ENCODE measurements at regions not wholly inside any gene's neighbourhood (a gene's known extent, or its start where the extent isn't known, plus 50 kb on each side); places are given as distances from the start of the nearest gene placed in this dataset.

DNA sequence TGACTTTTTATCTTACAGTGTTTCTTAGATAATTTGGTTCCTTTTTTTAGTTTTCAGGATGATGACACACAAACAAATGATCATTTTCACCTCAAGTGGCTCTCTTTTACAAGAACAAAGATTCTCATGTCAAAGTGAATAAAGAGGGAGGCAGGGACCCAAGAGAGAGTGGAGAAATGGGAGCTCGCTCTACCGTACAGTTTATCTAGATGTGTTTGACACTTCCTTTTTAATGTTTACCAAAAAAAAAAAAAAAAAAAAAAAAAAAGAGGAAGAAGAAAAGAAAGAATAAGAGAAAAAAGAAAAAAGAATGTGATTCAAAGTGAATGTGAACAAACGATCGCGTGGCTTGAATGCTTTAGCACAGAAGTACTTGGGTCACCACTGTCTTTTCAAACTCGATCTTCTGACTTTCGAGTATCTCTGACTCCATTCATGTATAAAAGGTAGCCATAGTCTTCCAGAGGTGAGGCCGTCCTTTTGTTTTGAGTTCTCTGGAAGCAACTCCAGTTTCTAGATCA lies 75.6 kb upstream of the GRXCR1 start:
- WGBS, 4 donors, result 73 to 85% (median 82%) methylated on average over 8 of the region's 8 CpGs
- Histone ChIP-seq H3K4me1 (no peaks in the 10 kb centered on the region), H3K36me3 (no peaks in the 10 kb centered on the region), H3K27me3 (peaks cover 0 to 8% (median 0%) of the 10 kb centered on the region in 9 donors), H3K27ac (no peak overlapping the region), H3K4me3 (no peak overlapping the region), H3K9me3 (no peaks in the 10 kb centered on the region)
- DNase-seq (no peak), ATAC-seq (no peak)
- no peak for TF ChIP-seq POLR2A (IDR thresholded peaks at IDR 0.05)
- TF ChIP-seq, protein P1, sequence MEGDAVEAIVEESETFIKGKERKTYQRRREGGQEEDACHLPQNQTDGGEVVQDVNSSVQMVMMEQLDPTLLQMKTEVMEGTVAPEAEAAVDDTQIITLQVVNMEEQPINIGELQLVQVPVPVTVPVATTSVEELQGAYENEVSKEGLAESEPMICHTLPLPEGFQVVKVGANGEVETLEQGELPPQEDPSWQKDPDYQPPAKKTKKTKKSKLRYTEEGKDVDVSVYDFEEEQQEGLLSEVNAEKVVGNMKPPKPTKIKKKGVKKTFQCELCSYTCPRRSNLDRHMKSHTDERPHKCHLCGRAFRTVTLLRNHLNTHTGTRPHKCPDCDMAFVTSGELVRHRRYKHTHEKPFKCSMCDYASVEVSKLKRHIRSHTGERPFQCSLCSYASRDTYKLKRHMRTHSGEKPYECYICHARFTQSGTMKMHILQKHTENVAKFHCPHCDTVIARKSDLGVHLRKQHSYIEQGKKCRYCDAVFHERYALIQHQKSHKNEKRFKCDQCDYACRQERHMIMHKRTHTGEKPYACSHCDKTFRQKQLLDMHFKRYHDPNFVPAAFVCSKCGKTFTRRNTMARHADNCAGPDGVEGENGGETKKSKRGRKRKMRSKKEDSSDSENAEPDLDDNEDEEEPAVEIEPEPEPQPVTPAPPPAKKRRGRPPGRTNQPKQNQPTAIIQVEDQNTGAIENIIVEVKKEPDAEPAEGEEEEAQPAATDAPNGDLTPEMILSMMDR (IDR thresholded peaks at IDR 0.05), result no peak
- intact Hi-C loops (cut with DNase I), result no loop called here

DNA sequence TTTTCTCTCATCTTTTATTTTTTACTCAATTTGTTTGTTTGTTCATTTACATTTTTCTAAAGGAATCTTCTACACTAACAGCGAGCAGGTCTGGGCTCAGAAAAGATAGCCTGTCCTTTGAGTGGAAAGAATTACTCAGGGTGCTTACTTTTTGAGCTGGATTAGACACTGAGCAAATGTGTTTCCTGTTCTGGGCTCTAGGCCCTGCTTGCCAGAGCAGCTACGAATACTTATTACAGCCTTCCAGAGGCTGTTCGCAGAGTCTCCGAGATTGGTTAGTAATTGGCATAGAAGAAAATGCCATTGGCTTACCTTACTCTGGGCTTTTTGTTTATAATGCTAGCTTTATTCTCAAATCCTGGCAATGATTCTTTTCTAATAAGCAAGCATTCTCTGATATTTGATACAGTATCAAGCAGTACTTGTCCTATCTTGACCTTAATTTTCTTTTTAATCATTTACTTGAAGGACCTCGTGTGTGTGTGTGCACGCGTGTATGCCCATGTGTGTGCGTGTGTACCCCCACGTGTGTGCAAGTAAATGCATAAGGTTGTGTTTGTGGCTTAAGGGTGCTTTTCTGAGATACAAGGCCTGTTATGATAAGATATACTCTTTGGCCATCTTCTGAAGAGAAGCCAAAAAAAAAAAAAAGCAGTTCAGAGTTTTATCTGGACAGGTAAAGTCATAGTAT lies 76.2 kb upstream of the GRXCR1 start:
- peak in 2 of 4 donors; percentile 47 to 53 for ATAC-seq
- 54 to 64% (median 62%) methylated on average over 9 of the region's 9 CpGs for WGBS, 4 donors

GRCh38 chr4:42809419-42810084 lies 83.0 kb upstream of the GRXCR1 start:
- 80 to 92% (median 86%) methylated on average over 5 to 7 of the region's 7 CpGs for WGBS, 4 donors
- intact Hi-C loops (cut with DNase I), result no loop called here
- Histone ChIP-seq H3K36me3 (no peaks in the 10 kb centered on the region), H3K4me1 (no peaks in the 10 kb centered on the region), H3K27me3 (peaks cover 0 to 9% (median 0%) of the 10 kb centered on the region in 9 donors), H3K27ac (no peak overlapping the region), H3K9me3 (no peaks in the 10 kb centered on the region), H3K4me3 (no peak overlapping the region)
- ATAC-seq, result no peak
- DNase-seq, result peak in 1 of 5 donors; percentile 27
- TF ChIP-seq, protein P1 (IDR thresholded peaks at IDR 0.05), result no peak
- no peak for TF ChIP-seq POLR2A (IDR thresholded peaks at IDR 0.05)

More for the DNA sequence above, 76.2 kb upstream of the GRXCR1 start:
- no peaks in the 10 kb centered on the region for H3K36me3 ChIP-seq
- H3K4me1 ChIP-seq, result no peaks in the 10 kb centered on the region
- H3K9me3 ChIP-seq, result no peaks in the 10 kb centered on the region
- peaks cover 0 to 9% (median 0%) of the 10 kb centered on the region in 9 donors for H3K27me3 ChIP-seq
- TF ChIP-seq, protein P1 (IDR thresholded peaks at IDR 0.05), result no peak
- TF ChIP-seq POLR2A (IDR thresholded peaks at IDR 0.05), result no peak
- H3K27ac ChIP-seq, result no peak overlapping the region
- DNase-seq, result no peak
- no peak overlapping the region for H3K4me3 ChIP-seq
- intact Hi-C loops (cut with DNase I), result no loop called here

GRCh38 chr4:42806303-42806835 lies 86.1 kb upstream of the GRXCR1 start:
- DNase-seq (no peak), ATAC-seq (no peak)
- Histone ChIP-seq H3K27ac (no peak overlapping the region), H3K4me3 (no peak overlapping the region), H3K27me3 (no peaks in the 10 kb centered on the region), H3K36me3 (no peaks in the 10 kb centered on the region), H3K9me3 (peaks cover 0 to 30% (median 13%) of the 10 kb centered on the region in 12 donors), H3K4me1 (no peaks in the 10 kb centered on the region)
- intact Hi-C loops (cut with DNase I), result no loop called here
- TF ChIP-seq, protein P1 (IDR thresholded peaks at IDR 0.05), result no peak
- TF ChIP-seq POLR2A (IDR thresholded peaks at IDR 0.05), result no peak
- WGBS, 4 donors, result 73 to 91% (median 82%) methylated on average over 3 of the region's 3 CpGs
